A172 (cell line): ENCODE measurements at regions not wholly inside any gene's neighbourhood (a gene's known extent, or its start where the extent isn't known, plus 50 kb on each side); places are given as distances from the start of the nearest gene placed in this dataset.

Experiments used
- DNase-seq: peaks from one replicate; pipeline ENCODE4 v3.0.0-alpha.2; 2015; ENCODE audit warnings: low spot score

- no peak for DNase-seq
These were observed 336.2 kb upstream of the PMFBP1 start for GRCh38 chr16:72508191-72508590.

GRCh38 chr16:72502594-72503005, 330.6 kb upstream of the PMFBP1 start:
- no peak for DNase-seq

- peak; percentile 62 for DNase-seq
These were observed 330.0 kb upstream of the PMFBP1 start for GRCh38 chr16:72501739-72502593.

- DNase-seq: no peak
These were observed 328.6 kb upstream of the PMFBP1 start for GRCh38 chr16:72500545-72500944.

GRCh38 chr16:72493716-72494415, 321.9 kb upstream of the PMFBP1 start:
- peak; percentile 47 for DNase-seq

- DNase-seq: no peak
These were observed 315.3 kb upstream of the PMFBP1 start for GRCh38 chr16:72487283-72487682.

GRCh38 chr16:72482695-72483094, 310.7 kb upstream of the PMFBP1 start:
- no peak for DNase-seq

GRCh38 chr16:72481419-72481818, 309.5 kb upstream of the PMFBP1 start:
- DNase-seq: peak; percentile 18

GRCh38 chr16:72480911-72481310, 309.0 kb upstream of the PMFBP1 start:
- peak; percentile 12 for DNase-seq

GRCh38 chr16:72475688-72476087, 303.7 kb upstream of the PMFBP1 start:
- DNase-seq: no peak

GRCh38 chr16:72474501-72475123, 302.7 kb upstream of the PMFBP1 start:
- DNase-seq: peak; percentile 89

GRCh38 chr16:72473631-72474030, 301.7 kb upstream of the PMFBP1 start:
- DNase-seq: no peak

GRCh38 chr16:72471317-72471924, 299.5 kb upstream of the PMFBP1 start:
- no peak for DNase-seq

GRCh38 chr16:72470541-72470940, 298.6 kb upstream of the PMFBP1 start:
- no peak for DNase-seq

GRCh38 chr16:72469932-72470331, 298.0 kb upstream of the PMFBP1 start:
- no peak for DNase-seq

- no peak for DNase-seq
These were observed 296.6 kb upstream of the PMFBP1 start for GRCh38 chr16:72468582-72468981.

- peak; percentile 41 for DNase-seq
These were observed 295.3 kb upstream of the PMFBP1 start for GRCh38 chr16:72467157-72467759.

- DNase-seq: no peak
These were observed 292.8 kb upstream of the PMFBP1 start for GRCh38 chr16:72464597-72465368.

- no peak for DNase-seq
These were observed 292.1 kb upstream of the PMFBP1 start for GRCh38 chr16:72464052-72464451.

GRCh38 chr16:72458035-72458434, 286.1 kb upstream of the PMFBP1 start:
- no peak for DNase-seq
